ENCODE measurements at regions not wholly inside any gene's neighbourhood (a gene's known extent, or its start where the extent isn't known, plus 50 kb on each side); places are given as distances from the start of the nearest gene placed in this dataset.

GRCh38 chr4:170269950-170270349 lies 180.2 kb upstream of the AADAT start:
- TF ChIP-seq CTCF (IDR thresholded peaks at IDR 0.05) = no peak
- TF ChIP-seq, protein P1, sequence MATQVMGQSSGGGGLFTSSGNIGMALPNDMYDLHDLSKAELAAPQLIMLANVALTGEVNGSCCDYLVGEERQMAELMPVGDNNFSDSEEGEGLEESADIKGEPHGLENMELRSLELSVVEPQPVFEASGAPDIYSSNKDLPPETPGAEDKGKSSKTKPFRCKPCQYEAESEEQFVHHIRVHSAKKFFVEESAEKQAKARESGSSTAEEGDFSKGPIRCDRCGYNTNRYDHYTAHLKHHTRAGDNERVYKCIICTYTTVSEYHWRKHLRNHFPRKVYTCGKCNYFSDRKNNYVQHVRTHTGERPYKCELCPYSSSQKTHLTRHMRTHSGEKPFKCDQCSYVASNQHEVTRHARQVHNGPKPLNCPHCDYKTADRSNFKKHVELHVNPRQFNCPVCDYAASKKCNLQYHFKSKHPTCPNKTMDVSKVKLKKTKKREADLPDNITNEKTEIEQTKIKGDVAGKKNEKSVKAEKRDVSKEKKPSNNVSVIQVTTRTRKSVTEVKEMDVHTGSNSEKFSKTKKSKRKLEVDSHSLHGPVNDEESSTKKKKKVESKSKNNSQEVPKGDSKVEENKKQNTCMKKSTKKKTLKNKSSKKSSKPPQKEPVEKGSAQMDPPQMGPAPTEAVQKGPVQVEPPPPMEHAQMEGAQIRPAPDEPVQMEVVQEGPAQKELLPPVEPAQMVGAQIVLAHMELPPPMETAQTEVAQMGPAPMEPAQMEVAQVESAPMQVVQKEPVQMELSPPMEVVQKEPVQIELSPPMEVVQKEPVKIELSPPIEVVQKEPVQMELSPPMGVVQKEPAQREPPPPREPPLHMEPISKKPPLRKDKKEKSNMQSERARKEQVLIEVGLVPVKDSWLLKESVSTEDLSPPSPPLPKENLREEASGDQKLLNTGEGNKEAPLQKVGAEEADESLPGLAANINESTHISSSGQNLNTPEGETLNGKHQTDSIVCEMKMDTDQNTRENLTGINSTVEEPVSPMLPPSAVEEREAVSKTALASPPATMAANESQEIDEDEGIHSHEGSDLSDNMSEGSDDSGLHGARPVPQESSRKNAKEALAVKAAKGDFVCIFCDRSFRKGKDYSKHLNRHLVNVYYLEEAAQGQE (IDR thresholded peaks at IDR 0.05) = no peak
- TF ChIP-seq POLR2A (IDR thresholded peaks at IDR 0.05; ENCODE audit: low read length) = no peak
- TF ChIP-seq E2F6 (IDR thresholded peaks at IDR 0.05; ENCODE audit: borderline replicate concordance, low read depth) = no peak
- TF ChIP-seq RFX5 (IDR thresholded peaks at IDR 0.05) = no peak
- no peak for TF ChIP-seq POLR2AphosphoS2 (conservative IDR thresholded peaks at IDR 0.05; ENCODE audit: low read length)
- TF ChIP-seq ZNF302 (CRISPR knock-in tag; IDR thresholded peaks at IDR 0.05) = no peak
- no peak for TF ChIP-seq MYC (IDR thresholded peaks at IDR 0.05; ENCODE audit: borderline replicate concordance, low read length)
- no peak for TF ChIP-seq NFE2L2 (conservative IDR thresholded peaks at IDR 0.05; ENCODE audit: low read length)
- no peak for TF ChIP-seq NR3C1 (IDR thresholded peaks at IDR 0.05)
- TF ChIP-seq BHLHE40 (IDR thresholded peaks at IDR 0.05; ENCODE audit: low read depth, low read length) = no peak
- TF ChIP-seq CHD2 (IDR thresholded peaks at IDR 0.05; ENCODE audit: low read length, partially characterized antibody) = no peak

All from A549 (cell line).